AG08396 (cell line): ENCODE measurements at regions not wholly inside any gene's neighbourhood (a gene's known extent, or its start where the extent isn't known, plus 50 kb on each side); places are given as distances from the start of the nearest gene placed in this dataset.

Experiments
- DNase-seq: peaks from one replicate; pipeline ENCODE4 v3.0.0; 2012; ENCODE audit warnings: low spot score, mixed read lengths

DNA sequence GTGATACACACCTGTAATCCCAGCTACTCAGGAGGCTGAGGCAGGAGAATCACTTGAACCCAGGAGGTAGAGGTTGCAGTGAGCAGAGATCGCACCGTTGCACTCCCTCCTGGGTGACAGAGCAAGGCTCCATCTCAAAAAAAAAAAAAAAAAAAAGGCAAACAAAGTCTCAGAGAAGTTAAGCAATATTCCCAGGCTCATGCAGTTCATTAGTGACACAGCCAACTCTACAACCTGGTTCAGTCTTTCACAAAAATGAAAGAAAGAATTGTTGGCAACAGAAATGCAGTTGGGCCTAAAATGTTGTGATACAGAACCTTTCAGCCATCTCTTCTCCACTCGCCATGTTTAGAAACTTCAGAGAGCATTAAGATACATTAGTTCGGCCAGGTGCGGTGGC, 242.1 kb downstream of the LTN1 start:
- DNase-seq: no peak

DNA sequence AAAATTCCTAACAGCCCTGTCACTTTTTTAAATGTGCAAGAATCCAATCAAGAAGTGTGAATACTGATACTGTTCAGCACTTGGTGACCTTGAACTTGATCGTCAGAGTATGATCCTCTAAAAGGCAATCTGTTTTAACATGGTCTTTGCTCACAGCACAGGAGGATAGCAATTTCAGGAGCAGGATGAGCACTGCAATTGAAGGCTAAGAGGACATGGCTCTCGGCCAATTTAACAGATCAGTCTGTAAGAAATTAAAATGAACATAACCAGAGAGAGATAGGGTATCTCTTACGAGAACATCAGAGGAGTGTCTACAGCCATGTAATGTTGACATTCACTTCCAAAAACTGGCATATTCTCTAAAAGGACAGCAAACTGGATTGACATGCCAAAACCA, 243.1 kb downstream of the LTN1 start:
- no peak for DNase-seq

DNA sequence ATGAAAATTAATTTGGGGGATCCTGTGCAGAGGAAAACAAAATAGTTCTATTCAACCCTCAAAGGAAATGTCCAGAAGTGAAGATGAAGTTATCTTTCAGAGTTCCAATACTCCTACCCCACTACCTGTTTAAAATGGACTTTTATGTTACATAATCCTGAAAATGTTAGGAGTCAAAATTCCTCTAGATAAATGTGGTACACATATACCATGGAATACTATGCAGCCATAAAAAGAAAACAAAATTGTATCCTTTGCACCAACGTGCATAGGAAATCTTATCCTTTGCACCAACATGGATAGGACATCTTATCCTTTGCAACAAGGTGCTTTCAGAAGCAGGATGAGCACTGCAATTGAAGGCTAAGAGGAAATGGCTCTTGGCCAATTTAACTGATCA, 245.2 kb downstream of the LTN1 start:
- no peak for DNase-seq

DNA sequence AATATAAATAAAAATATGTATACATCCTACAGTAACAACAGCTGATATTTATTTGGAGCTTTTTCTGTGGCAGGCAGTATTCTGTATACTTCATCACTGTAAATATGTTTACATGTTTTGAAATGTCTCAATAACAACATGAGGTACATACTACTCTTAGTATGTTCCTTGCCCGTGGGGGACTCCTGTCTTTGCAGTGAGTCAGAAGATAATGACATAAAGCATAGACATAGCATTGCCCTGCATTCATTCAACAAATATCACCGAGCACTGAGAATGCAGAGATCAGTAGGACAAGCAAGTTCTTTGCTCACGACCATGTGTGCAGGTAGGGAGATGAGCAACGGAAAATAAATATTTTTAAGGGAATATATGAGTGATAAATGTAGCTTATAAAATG, 246.5 kb downstream of the LTN1 start:
- no peak for DNase-seq

DNA sequence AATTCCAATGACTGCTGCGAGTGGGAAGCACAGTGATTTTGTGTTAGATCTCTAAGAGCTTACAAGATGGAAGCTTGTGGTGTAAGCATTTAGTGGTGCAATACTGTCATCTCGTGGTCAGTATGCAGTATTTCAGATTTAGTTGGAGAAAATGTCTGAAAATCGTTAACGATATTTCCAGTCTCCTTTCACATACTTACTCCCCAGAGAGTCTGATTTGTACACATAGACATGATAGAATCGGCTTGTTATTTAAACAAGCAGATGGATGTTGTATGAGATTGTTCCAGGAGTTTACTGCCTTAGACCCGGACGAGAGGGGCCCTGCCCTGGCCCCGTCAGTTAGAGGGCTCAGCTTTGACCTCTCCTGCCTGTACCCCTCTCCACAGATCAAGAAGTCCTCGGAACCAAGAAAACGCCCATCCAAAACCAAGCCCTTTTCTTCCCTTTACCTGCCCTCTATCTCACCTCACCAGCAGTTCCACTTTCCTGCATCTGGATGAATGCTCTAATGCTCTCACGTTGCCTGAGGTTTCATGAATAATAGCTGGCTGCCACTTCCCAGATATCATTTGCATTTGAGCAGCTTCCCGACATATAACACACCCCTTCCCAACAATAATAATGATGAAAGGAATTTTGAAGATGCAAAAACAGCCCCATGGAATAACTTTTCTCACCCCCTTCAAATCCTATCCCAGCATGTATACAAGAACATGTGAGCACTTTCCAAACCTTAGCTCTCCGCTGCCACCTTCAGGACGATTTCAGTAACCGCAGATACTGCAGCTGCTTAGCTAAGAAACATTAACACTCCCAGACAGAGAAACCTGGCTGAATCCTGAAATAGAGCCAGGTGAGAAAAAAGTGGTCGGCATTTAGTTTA, 247.3 kb downstream of the LTN1 start:
- peak; percentile 48 for DNase-seq

DNA sequence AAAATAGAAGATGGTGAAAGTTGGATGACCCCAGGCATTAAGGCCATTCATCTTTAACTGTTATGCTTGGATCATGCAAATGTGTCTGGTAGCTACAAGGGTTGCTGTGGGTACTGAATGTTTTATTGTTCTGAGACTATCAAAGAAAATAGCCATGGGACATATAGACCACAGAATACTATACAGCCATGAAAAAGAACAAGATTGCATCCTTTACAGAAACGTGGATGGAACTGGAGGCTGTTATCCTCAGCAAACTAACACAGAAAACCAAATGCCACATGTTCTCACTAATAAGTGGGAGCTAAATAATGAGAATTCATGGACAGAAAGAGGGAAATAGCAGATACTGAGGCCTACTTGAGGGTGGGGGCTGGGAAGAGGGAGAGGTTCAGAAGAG, 249.0 kb downstream of the LTN1 start:
- no peak for DNase-seq

DNA sequence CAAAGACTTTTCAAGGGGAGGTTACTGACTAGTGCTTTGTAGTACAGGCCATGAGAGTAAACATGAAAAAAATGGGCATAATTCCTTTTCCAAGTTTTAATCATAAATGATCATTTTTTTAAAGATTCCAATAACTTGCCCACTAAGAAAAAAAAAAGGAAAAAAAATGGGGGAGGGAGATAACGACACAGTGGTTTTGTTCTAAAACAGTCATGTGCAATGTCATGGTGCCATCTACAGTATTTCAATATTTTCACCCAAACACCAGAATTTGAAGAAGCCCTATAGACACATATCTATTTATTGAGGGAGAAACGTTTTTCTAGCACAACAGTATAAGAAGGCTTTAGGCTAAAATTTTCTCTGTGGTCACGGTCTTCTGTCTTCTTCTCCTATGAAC, 250.2 kb downstream of the LTN1 start:
- peak; percentile 31 for DNase-seq

DNA sequence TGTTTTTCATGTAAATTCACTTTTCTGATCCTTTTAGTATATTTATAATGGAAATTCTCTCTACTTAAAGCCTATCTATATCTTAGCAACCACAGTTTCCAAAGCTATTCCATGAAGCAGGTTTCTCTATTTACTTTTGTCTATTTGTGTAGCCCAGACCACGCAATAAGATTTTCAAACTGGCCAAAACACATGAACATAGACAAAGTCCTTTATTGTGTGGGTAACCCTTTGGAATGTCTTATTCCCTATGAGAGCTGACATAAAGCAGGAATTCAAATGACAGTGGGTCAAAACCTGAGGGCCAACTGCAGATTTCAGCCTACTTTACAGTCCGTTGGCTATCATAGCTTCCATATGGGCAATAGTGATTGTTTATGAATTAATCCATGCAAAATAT, 252.6 kb downstream of the LTN1 start:
- no peak for DNase-seq

DNA sequence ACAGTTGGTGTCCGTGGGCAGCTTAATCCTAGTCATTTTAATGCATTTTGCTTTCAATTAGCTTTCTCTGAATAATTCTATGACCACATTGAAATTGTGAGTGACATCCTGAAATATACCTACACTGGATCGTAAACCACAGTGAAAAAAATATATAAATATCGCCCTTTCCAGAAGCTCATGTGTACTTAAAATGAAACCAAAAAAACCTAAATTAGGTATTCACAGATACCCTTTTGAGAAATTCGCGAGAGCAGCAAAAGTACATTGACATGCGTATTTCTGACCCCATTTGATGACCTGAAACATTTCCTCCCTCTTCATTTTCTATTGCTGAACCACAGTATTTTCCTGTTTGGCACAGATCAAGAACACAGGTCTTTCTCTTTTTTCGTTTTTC, 253.8 kb downstream of the LTN1 start:
- no peak for DNase-seq

DNA sequence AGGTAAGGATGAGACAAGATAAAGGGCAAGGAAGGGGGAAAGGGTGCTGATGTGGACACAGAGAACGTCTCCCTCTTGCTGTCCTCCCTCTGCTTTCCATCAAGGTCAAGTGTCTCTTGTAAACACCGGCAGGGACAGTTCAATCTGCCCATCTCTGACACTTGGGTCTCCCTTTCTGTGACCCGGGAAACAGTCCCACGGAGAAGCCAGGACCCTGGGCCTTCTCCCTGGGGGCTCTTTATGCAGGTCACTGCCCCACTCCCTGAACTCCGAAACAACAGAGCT, 254.3 kb downstream of the LTN1 start:
- no peak for DNase-seq

DNA sequence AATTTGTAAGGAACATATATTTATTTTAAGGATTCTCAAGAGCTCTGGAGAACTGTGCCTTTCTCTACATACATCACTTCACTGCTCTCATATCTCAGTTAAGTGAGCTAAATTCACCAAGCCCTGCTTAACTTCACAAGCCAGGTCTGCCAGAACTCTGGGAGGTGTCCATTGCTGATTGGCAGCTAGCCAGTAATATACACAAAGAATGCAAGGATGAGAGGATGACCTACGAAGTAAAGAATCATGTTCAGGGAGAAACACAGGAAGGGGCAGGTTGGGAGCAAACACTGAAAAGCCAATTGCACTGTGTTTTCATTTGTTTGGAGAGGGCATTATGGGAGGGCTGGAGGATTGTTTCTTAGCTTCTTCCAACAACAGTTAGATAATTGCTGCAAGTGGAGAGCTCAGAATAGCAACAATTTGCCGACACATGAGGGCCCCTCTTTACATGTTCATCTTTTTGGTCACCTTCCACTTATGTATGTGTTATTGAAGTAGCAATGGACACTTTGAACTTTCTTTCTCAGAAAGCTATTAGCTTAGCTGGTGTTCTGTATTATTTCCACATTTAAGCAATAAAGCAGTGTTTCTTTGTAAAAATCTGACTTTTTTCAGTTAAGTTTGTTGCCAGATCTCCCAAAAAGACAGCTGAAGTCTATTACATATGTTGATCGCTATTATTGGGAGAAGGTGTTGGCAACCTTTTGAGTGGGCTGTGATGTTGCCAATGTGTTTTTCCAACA, 254.8 kb downstream of the LTN1 start:
- no peak for DNase-seq

DNA sequence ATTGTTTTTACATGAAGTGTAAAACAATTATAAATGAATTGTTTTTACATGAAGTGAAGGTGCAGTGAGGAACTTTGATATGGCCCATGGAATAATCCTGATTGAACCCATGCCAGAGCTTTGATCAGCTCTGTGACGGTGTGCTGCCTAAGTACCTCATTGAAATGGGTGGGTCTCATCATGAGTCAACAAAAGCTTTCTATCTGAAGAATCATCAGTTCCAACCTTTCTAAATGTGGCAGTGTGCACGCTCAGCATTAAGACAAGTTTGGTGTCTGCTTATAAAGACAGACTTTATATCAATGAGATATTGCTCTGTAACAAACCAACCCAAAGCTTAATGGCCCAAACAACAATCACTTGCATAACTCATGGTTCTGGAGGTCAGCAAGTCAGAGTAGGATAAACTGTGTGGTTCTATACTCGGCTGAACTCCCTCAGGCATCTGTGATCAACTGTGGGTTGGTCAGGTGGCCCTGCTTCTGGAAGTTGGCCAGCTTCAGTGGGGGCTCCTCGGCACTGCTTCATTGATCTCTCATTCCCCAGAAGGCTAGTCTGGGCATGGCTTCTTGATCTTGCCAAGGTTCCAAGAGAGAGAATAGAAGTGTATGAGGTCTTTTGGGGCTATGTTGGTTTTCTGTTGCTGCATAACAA, 258.0 kb downstream of the LTN1 start:
- no peak for DNase-seq

DNA sequence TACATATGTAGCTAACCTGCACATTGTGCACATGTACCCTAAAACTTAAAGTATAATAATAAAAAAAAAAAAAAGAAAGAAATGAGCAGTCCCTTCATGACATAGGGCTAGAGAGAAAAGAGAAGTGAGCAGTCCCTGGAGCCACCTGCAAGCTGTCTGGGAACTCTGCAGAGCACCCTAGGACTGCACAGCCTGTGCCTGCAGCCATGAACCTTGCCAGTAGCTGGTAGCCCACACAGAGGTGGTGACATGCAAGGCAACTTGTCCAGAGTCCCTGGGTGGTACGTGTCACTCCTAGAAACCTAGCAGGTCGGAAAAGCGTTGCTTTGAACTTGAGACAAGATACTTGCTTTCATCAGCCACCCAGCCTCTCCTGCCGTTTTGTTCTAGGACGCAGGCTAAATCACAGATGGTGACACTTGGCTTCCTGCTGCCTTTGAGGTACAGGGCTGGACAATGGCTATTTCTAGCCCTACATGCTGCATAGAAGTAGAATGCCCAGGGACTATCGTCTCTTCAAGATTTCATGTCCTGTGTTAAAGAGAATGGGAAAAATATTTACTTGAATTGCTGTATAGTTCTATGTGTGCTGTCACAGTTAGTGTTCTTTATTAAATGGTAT, 260.9 kb downstream of the LTN1 start:
- no peak for DNase-seq

DNA sequence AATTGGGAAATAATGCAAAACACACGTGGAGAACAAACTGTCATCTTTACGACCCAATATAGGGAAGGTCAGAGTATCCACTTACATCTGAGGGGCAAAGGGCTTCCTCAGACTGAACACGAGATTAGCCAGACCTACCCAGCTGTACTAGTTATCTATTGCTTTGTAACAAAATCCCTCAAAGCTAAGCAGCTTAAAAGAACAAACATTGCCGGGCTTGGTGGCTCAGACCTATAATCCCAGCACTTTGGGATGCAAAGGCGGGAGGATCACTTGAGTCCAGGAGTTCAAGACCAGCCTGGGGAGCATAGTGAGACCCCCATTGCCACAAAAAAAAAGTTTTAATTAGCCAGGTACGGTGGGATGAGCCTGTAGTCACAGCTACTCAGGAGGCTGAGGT, 262.8 kb downstream of the LTN1 start:
- no peak for DNase-seq

DNA sequence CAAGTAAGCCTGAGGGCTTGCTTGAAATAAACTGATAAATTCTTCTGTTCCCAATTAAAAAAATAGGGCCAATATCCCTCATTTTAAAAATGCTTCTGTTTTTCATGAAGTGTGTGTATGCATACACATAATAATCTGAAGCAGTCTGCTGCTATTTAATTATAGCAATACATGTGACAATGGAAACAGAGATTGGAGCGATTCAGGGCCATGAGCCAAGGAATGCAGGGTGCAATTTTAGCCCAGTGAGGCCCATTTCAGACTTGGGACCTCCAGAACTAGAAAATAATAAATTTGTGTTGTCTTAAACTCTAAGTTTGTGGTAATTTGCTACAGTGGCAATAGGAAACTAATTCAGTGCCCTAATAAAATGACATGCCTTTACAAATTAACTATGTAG, 264.9 kb downstream of the LTN1 start:
- no peak for DNase-seq

DNA sequence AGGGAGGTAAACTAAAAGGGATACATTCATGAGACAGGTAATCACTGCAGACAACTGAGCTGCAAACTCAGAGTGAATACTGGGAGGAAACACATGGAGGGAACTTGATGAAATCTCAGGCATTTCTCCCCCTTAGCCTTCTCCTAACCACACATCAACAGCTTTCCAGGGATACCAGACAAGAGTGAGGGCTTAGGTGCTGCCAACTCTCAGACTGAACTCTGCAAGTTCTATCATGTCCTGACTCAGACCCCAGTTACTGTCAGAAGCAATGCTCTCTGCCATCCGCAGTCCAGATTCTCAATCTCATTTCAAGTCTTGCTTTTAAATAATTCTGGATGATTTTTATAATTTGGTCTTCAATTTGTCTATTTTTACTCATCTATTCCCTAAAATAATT, 267.3 kb downstream of the LTN1 start:
- no peak for DNase-seq

DNA sequence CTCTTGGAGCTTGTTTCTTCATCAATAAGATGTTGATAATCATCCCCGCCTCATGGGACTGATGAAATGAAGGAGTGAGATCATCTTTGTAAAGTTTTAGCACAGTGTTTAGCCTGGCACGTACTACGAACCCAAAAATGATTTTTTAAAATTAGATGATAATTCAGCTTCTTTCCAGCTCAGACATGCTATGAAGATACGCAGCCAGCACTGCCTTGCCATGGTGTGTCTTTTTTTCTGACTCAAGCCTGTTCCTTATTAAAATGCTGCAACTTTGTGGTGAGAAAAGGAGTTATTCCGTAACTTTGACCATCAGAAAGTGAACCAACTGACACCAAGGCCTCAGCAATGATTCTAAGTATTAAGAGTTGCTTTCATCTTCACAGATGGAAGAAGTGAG, 269.0 kb downstream of the LTN1 start:
- no peak for DNase-seq

DNA sequence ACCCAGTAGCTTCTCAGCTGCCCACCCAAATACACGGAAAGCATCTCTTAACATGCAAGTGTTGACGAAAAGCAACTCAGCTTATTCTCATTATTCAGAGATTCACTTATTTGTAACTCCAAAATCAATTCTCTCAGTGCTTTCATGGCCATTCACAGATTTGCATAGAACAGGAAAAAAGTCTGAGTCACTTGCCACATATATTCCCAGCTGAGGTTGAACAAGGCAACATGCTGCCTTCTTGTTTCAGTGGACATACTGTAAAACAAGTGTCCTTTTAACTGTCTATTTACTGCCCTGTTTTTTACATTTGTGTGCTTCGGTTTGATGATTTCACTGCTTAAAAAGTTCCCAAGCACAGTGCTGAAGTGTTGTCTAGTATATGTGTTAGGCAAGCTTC, 273.0 kb downstream of the LTN1 start:
- DNase-seq: no peak

DNA sequence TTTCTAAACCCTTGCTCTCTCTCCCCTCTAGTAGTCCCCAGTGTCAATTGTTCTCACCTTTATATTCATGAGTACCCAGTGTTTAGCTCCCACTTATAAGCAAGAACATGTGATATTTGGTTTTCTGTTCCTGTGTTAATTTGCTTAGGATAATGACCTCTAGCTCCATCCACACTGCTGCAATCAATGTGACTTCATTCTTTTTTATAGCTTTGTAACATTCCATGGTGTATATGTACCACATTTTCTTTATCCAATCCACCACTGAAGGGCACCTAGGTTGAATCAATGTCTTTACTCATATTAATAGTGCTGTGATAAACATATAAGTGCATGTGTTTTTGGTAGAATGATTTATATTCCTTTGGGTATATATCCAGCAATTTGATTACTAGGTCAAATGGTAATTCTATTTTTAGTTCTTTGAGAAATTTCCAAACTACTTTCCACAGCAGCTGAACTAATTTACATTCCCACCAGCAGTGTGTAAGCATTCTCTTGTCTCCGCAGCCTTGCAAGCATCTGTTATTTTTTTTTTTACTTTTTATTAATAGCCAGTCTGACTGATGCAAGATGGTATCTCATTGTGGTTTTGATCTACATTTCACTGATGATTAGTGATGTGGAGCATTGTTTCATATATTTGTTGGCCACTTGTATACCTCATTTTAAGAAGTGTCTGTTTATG, 277.8 kb downstream of the LTN1 start:
- no peak for DNase-seq

DNA sequence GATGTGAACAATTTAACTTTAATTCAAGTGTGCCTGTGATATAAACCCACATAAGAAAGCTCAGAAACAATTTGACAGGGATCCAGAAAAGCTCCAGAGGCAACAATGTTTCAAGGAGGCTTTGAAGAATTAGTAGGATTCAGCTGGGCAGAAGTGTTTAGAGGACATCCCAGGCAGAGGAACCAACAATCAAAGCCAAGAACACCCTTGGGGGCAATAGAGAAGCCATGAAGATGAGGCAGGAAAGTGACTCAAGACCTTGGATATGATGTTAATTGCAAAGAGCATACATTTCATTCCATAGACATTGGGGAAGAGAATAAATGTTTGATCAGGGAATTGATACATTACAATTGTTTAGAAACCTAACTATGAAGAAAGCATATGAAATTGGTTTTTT, 280.3 kb downstream of the LTN1 start:
- DNase-seq: no peak

DNA sequence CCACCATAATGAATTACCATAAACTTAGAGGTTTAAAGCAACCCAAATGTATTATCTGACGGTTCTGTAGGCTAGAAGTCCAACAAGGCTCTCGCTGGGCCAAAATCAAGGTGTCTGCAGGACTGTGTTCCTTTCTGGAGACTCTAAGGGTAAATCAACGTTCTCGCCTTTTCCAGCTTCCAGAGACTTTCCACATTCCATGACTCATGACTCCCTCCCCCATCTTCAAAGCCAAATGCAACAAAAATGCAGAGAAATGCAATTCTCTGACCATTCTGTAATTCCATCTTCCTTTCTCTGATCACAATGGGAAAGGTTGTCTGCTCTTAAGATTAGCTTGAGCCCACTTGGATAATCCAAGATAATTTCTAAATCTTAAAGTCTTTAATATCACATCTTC, 287.1 kb downstream of the LTN1 start:
- no peak for DNase-seq

DNA sequence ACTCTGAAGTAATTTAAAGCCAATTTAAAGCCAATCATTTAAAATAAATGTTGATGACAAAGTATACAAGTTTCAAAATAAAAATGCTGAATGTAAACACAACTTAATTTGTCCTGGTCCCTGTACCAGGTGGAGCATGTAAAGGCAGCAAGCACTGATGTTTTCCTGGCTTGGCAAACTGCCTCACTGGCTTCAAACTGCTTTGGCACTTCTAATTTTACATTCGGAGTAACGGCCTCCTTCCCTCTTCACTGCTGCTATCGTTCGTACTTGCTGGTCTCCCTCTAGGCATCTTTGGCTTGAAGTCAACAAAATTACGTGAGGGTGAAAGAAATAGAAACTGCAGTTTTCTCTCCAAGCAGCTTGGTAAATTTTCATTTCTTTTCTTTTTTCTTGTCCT, 287.9 kb downstream of the LTN1 start:
- DNase-seq: no peak
